ENCODE measurements at regions not wholly inside any gene's neighbourhood (a gene's known extent, or its start where the extent isn't known, plus 50 kb on each side); places are given as distances from the start of the nearest gene placed in this dataset.

DNA sequence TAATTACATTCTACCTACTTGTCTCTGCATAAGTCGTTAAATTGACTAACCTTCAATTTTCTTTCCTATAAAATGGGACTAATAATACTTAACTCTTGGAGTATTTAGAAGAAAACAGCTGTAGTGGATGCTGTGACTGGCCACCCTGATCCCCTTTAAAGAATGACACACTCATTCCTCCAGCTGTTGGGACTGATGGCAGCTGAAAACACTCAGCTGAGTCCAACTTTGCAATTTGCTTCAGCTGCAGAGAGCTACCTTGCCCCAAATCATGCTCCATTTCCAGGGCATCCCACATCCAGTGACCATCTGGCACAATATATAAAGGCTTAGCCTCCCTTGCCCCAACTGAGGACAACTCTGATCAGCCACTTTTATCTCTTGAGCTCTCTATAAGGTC lies 89.1 kb downstream of the MID1IP1 start:
- no peak for DNase-seq

DNA sequence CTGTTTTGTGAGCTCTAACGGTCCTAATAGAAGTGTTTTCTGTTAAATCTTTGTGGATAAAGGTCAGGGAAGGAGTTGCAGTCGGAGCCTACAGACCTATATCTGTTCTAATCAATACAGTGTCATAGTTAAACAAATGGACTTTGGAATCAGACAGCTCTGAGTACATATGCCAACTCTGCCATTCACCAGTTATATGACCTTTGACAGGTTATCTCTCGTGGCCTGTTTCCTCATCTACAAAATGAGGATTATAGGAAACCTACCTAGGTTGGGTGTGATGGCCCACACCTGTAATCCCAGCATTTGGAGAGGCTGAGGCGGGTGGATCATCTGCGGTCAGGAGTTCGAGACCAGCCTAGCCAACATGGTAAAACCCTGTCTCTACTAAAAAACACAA lies 89.7 kb downstream of the MID1IP1 start:
- DNase-seq: no peak

- no peak for DNase-seq
Observed at GRCh38 chrX:38891641-38892413, 90.6 kb downstream of the MID1IP1 start.

DNA sequence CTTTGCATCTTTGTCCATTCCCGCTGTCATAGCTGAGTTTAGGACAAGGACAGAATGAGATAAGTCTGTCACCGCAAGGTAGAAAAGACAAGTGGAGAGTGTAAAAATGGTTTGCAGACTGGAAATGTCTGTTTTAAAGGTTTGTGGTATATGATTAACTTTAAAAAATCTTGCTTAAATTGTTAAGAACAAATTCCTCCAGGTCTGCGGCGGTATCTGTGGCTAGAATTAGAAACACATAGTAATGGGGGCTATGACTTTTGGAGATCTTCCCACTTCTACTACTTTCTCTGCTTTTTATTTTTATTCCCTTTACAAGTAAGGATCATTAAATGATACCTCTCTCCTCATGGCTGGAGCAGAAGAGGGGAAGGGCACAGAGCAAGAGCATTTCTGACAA lies 92.2 kb downstream of the MID1IP1 start:
- DNase-seq: no peak

DNA sequence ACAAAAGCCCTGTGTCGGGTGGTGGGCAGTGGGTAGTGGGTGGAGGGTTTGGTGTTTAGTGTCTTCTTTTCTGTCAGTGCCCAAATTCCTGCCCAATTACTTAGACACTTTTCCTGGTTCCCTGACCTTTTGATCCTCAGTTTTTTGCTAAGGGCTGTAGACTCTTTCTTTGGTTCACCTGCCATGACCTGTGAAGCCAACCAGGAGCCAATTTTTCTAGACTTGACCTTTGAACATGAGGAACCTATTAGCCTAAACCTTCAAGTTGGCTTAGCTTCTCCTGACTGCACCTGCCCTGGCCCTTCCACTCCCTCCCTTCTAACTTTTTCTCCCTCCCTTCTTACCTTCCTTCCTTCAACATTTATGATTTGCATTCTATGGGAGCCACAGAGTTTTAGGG lies 94.5 kb downstream of the MID1IP1 start:
- no peak for DNase-seq

GRCh38 chrX:38896724-38897298 lies 95.6 kb downstream of the MID1IP1 start:
- DNase-seq: no peak

DNA sequence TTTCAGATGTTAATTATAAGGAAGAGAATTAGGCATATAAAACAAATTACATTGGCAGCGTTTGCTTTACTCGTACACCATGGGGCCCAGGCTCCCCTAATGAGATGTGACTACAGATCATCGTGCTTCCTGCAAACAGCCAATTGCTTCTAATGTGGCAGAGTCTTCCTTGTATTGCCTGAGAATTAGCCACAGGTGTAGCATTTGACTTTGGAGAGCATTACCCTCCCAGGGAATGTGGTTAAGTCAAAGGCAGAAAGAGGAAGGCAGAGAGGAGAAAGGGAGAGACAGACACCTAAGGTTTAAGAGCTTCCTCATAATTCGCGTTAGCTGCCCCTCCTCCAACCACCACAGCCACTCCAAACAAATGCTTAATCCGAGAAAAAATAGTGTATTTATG lies 97.0 kb downstream of the MID1IP1 start:
- DNase-seq: no peak

GRCh38 chrX:38899650-38900049 lies 98.4 kb downstream of the MID1IP1 start:
- no peak for DNase-seq

DNA sequence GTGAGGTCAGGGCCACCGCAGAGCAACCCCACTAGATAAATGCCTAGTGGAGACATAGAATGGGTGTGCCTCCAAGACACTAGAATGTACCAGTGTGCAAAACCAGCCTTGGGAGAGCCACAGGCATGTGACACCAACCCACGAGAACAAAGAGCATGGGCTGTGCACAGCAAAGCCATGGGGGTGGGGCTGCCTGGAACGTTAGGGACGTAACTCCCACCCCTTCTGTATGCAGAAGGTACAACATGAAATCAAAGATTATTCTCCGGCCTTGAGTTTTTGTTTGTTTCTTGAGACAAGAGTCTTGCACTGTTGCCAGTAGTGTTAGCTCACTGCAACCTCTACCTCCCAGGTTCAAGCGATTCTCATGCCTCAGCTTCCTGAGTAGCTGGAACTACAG lies 99.5 kb downstream of the MID1IP1 start:
- DNase-seq: no peak

DNA sequence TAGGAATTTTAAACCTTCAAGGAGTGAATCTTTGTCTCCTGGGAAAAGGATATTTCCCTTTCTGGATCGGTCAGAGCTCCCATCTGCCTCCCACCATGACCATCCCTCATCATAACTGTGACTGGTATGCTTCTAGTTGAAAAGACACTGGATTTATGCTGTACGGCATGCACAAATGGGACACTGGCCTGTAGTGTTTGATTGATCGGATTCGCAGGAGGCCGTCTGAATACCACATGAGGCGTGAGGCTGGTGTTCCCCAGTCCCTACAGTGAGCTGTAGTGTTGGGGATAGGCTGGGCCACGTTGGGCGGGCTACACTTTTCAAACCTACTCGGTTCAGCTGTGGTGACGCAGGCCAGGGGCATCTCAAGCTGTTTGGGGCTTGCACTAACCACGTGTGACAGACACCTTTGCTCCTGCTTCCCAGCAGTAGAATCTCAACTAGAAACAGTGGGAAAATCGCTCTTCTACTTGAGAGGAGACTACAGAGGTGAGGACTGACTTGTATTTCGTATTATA lies 101.8 kb downstream of the MID1IP1 start:
- no peak for DNase-seq

DNA sequence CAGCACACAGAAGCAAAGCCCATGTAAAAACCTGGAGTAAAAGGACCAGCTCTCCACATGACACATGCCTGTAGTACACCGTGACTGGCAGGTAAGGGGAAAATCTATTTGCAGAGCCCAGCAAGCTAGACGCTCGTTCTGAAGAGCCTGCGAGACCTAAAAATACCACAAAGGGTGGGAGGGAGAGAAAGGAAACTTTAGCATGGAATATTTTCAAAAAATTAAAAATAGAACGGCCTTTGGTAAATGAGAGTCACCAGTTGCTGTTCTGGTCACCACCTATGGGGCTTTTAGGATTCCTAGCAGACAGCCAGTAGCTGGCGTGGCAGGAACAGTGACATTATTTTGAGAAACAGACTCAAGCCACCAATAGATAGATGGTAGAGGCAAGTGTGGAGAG lies 115.5 kb downstream of the MID1IP1 start:
- no peak for DNase-seq

- DNase-seq: no peak
Observed at GRCh38 chrX:38917954-38918353, 116.7 kb downstream of the MID1IP1 start.

DNA sequence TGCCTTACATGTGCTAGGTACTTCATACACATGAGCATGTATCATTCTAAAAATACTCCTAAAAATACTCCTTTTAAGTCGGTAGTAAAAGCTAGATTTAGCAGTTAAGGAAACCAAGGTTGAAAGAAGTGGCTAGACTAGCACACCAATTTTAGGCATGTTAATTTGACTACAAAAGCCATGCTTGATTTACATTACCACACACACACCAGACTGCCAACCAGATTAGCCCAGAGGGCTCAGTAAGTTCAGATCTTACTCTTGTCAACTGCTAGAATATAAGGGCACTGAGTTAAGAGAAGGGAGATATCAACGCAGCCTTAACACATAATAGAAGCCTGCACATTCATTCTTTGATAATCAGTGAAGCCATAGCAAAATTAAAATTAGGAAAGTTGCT lies 117.9 kb downstream of the MID1IP1 start:
- no peak for DNase-seq

- no peak for DNase-seq
Observed at GRCh38 chrX:38919853-38920528, 118.7 kb downstream of the MID1IP1 start.

GRCh38 chrX:38923451-38923969 lies 122.3 kb downstream of the MID1IP1 start:
- DNase-seq: no peak

DNA sequence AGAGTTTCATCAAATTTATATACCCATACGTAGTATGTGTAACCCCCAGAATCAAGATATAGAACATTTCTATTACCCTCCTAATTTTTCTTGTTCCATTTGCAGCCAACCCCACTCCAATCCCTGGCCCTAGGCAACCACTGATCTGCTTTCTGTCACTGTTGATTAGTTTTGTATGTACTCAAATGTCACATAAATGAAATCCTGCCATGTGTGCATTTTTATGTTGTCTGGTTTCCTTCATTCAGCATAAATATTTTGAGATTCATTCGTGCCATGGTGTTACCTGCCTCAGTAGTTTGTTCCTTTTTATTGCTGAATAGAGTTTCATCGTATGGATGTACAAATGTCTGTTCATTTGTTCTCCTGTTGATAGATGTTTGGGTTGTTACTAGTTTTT lies 126.3 kb downstream of the MID1IP1 start:
- DNase-seq: no peak

DNA sequence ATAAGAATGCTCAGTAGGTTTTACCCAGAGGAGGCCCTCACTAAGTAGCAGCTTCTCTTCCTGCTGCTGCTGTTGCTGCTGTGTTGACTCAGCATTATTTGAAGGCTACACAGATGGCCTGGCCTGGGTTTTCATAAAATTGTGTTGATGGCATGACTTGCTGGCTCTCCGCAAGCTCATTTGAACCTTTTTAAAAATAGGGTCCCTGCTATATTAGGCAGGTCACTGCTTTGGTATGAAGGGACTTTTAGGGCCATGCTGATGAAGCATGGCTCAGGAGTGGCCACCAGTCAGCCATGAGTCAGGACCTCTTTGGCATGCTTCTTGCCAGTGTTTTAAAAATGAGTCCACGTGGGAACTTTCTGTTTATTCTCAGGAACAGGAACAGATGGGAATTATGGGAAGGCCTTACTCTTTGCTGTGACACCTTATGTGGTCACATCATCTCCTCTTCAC lies 128.7 kb downstream of the MID1IP1 start:
- no peak for DNase-seq

DNA sequence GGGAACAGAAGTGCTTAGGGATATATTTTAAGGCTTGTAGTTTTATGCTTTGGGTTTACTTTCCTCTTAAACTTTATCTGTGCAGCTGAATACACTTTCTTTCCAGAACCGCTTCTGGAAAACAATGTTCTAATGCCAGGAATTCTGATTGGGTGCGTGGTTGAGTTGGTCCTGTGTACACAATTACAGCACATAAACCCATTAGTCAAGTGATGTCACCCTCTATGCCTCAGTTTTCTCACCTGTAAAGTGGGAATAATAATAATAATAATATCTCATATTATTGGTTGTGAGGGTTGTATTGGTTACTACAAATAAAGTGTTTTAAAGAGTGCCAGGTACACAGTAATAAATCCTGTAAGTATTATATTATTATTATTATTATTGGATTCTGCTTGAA lies 129.2 kb downstream of the MID1IP1 start:
- no peak for DNase-seq

- no peak for DNase-seq
Observed at GRCh38 chrX:38935561-38935960, 134.3 kb downstream of the MID1IP1 start.

- no peak for DNase-seq
Observed at GRCh38 chrX:38937400-38937799, 136.1 kb downstream of the MID1IP1 start.

DNA sequence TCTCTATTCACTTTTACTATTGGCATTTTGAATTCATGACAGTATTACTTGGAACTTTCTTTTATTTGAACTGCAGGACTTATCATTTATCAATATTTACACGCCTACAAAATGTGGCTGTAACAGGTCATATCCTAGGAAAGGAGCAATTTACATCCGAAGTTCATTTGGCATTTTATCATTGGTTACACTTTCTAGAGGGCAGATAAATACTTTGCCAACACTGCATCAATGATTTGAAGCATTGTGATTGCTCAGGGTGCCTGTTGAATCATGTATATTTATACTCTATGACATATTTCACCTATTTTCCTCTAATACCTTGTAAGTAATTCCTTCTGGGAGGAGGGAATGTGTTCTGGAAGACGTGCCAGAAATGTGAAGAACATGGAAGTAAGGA lies 136.7 kb downstream of the MID1IP1 start:
- DNase-seq: no peak

DNA sequence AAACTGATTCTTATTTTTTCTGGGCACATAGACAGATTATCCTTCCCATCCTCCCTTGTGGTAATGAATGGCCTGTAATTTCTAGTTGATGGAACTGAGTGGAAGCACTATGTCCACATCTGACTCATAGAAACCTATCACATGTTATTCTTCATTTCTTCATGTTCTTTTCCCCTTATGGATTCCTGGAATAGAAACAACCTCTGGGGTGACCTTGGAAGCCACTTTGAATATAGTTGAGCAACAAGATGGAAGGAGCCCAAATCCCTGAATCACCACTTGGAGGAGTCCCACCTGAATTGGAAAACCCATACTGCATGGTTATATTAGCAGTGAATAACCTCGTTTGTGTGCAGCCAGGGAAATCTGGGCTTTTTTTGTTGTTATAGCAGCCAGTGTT lies 137.8 kb downstream of the MID1IP1 start:
- no peak for DNase-seq

GRCh38 chrX:38940547-38940946 lies 139.3 kb downstream of the MID1IP1 start:
- no peak for DNase-seq

GRCh38 chrX:38941675-38942074 lies 140.4 kb downstream of the MID1IP1 start:
- DNase-seq: no peak

Measured in activated CD4-positive, alpha-beta T cell treated with anti-CD3 and anti-CD28 coated beads, Interleukin-2, amount 50 U/mL, for 4 hours (primary cell).